Uterus (tissue), 2 donors: ENCODE measurements at regions not wholly inside any gene's neighbourhood (a gene's known extent, or its start where the extent isn't known, plus 50 kb on each side); places are given as distances from the start of the nearest gene placed in this dataset.

ENCODE experiments used
- POLR2A ChIP-seq, 2 donors: fragments of 450-650 bp; IDR thresholded peaks; one replicate each; pipeline ENCODE4 v1.6.1; 2016; ENCODE audit warnings: antibody characterized with exemption in 2 of 2, mild to moderate bottlenecking in 1 of 2, moderate library complexity in 1 of 2
- TF ChIP-seq, protein P1 (sequence below), 4 experiments: fragments of 200-600 bp in 2 of 4; fragments of 450-650 bp in 2 of 4; sonication (generic) in 2 of 4; IDR thresholded peaks; one replicate each; pipeline ENCODE4 v1.5.1; 2016 to 2019; ENCODE audit warnings: antibody characterized with exemption in 4 of 4, mild to moderate bottlenecking in 2 of 4, moderate library complexity in 1 of 4

DNA sequence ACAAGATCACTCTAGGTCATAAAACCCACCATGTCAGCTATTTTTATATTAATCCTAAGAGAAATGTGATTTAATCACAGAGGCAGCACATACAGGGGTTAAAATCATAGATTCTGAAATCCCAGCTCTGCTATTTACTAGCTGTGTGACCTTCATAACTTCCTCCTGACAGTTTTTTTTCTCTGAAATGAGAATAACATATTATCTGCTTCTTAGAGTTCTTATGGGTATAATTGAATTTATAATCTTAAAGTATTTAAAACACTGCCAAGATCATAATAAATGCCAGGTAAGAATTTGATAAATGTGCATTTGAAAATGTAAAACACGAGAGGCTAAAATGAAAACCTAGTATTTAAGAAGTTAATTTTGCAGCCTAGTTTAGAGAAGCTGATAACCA lies 722.9 kb downstream of the SLITRK6 start:
- TF ChIP-seq, protein P1, sequence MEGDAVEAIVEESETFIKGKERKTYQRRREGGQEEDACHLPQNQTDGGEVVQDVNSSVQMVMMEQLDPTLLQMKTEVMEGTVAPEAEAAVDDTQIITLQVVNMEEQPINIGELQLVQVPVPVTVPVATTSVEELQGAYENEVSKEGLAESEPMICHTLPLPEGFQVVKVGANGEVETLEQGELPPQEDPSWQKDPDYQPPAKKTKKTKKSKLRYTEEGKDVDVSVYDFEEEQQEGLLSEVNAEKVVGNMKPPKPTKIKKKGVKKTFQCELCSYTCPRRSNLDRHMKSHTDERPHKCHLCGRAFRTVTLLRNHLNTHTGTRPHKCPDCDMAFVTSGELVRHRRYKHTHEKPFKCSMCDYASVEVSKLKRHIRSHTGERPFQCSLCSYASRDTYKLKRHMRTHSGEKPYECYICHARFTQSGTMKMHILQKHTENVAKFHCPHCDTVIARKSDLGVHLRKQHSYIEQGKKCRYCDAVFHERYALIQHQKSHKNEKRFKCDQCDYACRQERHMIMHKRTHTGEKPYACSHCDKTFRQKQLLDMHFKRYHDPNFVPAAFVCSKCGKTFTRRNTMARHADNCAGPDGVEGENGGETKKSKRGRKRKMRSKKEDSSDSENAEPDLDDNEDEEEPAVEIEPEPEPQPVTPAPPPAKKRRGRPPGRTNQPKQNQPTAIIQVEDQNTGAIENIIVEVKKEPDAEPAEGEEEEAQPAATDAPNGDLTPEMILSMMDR (IDR thresholded peaks at IDR 0.05), result no peak
- TF ChIP-seq POLR2A (IDR thresholded peaks at IDR 0.05), result no peak
